ENCODE measurements at regions not wholly inside any gene's neighbourhood (a gene's known extent, or its start where the extent isn't known, plus 50 kb on each side); places are given as distances from the start of the nearest gene placed in this dataset.

GRCh38 chr2:226228080-226228479 is 571.5 kb downstream of the IRS1 start:
- ATAC-seq = no peak
- no peaks in the 10 kb centered on the region for H3K36me3 ChIP-seq (ENCODE audit: low read depth)
- intact Hi-C loops (cut with DNase I, micrococcal nuclease) = no loop called here
- H3K4me3 ChIP-seq = no peak overlapping the region
- TF ChIP-seq, protein P1, sequence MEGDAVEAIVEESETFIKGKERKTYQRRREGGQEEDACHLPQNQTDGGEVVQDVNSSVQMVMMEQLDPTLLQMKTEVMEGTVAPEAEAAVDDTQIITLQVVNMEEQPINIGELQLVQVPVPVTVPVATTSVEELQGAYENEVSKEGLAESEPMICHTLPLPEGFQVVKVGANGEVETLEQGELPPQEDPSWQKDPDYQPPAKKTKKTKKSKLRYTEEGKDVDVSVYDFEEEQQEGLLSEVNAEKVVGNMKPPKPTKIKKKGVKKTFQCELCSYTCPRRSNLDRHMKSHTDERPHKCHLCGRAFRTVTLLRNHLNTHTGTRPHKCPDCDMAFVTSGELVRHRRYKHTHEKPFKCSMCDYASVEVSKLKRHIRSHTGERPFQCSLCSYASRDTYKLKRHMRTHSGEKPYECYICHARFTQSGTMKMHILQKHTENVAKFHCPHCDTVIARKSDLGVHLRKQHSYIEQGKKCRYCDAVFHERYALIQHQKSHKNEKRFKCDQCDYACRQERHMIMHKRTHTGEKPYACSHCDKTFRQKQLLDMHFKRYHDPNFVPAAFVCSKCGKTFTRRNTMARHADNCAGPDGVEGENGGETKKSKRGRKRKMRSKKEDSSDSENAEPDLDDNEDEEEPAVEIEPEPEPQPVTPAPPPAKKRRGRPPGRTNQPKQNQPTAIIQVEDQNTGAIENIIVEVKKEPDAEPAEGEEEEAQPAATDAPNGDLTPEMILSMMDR (IDR thresholded peaks at IDR 0.05) = no peak
- H3K9me3 ChIP-seq = no peaks in the 10 kb centered on the region
- no peaks in the 10 kb centered on the region for H3K4me1 ChIP-seq (ENCODE audit: low read depth)
- no peak for DNase-seq

DNA sequence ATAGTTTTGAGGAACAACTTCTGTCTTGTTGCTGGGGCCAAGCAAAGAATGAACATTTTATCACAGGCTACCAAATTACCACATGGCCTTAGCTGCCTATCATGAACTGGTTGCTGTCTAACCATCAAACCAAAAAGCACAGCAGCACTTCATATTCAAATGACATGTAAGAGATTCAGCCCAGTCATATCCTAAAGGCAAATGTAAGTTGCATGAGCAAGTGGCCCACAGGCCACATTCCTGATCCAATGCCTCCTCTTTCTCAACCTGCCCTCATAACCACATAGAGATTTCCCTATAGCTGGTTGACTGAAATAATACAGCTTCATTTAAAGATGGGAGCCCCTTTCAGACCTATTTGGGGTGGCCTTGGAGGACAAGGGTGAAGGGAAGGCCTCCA is 572.3 kb downstream of the IRS1 start:
- intact Hi-C loops (cut with DNase I, micrococcal nuclease) = no loop called here

GRCh38 chr2:226223704-226224103 is 575.9 kb downstream of the IRS1 start:
- Histone ChIP-seq H3K4me3 (no peak overlapping the region), H3K36me3 (ENCODE audit: low read depth) (no peaks in the 10 kb centered on the region), H3K9me3 (no peaks in the 10 kb centered on the region), H3K4me1 (ENCODE audit: low read depth) (no peaks in the 10 kb centered on the region)
- intact Hi-C loops (cut with DNase I, micrococcal nuclease) = no loop called here
- no peak for ATAC-seq
- DNase-seq = no peak
- TF ChIP-seq, protein P1 (IDR thresholded peaks at IDR 0.05) = no peak

More for the DNA sequence above, 572.3 kb downstream of the IRS1 start:
- no peak overlapping the region for H3K4me3 ChIP-seq
- no peaks in the 10 kb centered on the region for H3K36me3 ChIP-seq (ENCODE audit: low read depth)
- DNase-seq = no peak
- no peaks in the 10 kb centered on the region for H3K4me1 ChIP-seq (ENCODE audit: low read depth)
- TF ChIP-seq, protein P1 (IDR thresholded peaks at IDR 0.05) = no peak
- no peak for ATAC-seq
- no peaks in the 10 kb centered on the region for H3K9me3 ChIP-seq

- Histone ChIP-seq H3K9me3 (no peaks in the 10 kb centered on the region), H3K4me3 (no peak overlapping the region), H3K36me3 (ENCODE audit: low read depth) (no peaks in the 10 kb centered on the region), H3K4me1 (ENCODE audit: low read depth) (no peaks in the 10 kb centered on the region)
- intact Hi-C loops (cut with DNase I, micrococcal nuclease) = no loop called here
- TF ChIP-seq, protein P1 (IDR thresholded peaks at IDR 0.05) = no peak
- DNase-seq (no peak), ATAC-seq (no peak)
Observed at GRCh38 chr2:226220511-226220910, 579.1 kb downstream of the IRS1 start.

DNA sequence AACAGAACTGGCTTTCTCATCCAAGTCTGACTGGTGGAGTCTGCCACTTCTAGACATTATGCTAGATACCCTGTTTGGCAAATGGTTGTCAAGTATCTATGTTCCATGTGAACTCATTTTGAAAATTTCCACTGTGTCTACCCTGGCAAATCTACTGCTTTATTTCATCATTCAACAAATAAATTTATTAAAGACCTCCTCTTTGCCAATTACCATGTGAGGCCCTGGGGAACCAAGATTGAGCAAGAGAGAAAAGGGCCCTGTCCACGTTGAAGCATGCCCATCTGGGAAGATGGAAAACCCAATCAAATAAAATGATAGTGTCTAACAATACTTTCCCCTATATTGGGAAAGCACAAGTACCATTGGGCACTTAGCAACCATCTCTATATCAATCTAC is 582.4 kb downstream of the IRS1 start:
- H3K36me3 ChIP-seq (ENCODE audit: low read depth) = no peaks in the 10 kb centered on the region
- DNase-seq = no peak
- intact Hi-C loops (cut with DNase I, micrococcal nuclease) = loop anchor here in 1 of 2 donors (10.0 kb wide), 1 partner anchor 768 kb away; no protein-coding TSS in a partner anchor
- ATAC-seq = no peak
- TF ChIP-seq, protein P1 (IDR thresholded peaks at IDR 0.05) = no peak
- H3K4me1 ChIP-seq (ENCODE audit: low read depth) = no peaks in the 10 kb centered on the region
- no peaks in the 10 kb centered on the region for H3K9me3 ChIP-seq
- no peak overlapping the region for H3K4me3 ChIP-seq

GRCh38 chr2:226216575-226216974 is 583.0 kb downstream of the IRS1 start:
- no peaks in the 10 kb centered on the region for H3K4me1 ChIP-seq (ENCODE audit: low read depth)
- no peak for DNase-seq
- TF ChIP-seq, protein P1 (IDR thresholded peaks at IDR 0.05) = no peak
- intact Hi-C loops (cut with DNase I, micrococcal nuclease) = loop anchor here in 1 of 2 donors (10.0 kb wide), 1 partner anchor 768 kb away; no protein-coding TSS in a partner anchor
- H3K36me3 ChIP-seq (ENCODE audit: low read depth) = no peaks in the 10 kb centered on the region
- ATAC-seq = no peak
- no peaks in the 10 kb centered on the region for H3K9me3 ChIP-seq
- H3K4me3 ChIP-seq = no peak overlapping the region
